ENCODE measurements at regions not wholly inside any gene's neighbourhood (a gene's known extent, or its start where the extent isn't known, plus 50 kb on each side); places are given as distances from the start of the nearest gene placed in this dataset.
"Not testable (repeated sequence)": the region's sequence is repeated elsewhere in the genome, so short reads cannot be mapped to it uniquely, and the experiment has no call there.

DNA sequence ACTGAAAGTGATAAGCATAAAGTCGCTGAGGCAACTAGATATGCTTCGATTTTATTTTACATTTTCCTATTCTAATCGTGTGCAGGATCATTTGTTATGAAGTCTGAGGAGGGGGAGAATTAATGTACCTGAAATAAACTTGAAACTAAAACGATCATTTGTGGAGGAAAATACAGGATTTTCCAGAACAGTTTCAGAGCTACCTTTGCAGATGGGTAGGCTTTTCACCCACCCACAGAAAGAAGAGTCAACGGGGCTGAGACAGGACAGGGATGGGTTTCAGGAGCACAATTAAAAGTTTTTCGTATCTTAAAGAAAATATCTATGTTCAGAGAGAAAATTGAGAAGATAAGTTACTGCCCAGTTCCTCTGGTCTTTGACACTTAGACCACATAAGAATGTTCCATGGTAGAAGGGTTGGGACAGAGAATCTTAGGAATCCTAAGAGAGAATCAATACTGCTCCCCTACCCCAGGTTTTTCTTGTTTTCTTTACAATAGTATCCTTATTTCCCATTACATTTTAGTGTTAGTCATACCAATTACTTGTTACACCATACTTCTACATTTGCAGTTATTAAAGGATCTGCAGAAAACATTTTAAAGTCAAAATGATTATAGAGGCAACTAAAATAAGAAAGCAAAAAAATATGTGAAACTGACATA is 211.4 kb downstream of the DEPDC1B start:
- no peak for DNase-seq (ENCODE audit: low read depth in 2 of 2)

GRCh38 chr5:60487885-60488442 is 212.0 kb downstream of the DEPDC1B start:
- DNase-seq (ENCODE audit: low read depth in 2 of 2), result no peak

- no peak for DNase-seq (ENCODE audit: low read depth in 2 of 2)
These were observed 212.5 kb downstream of the DEPDC1B start for GRCh38 chr5:60487476-60487875.

- DNase-seq (ENCODE audit: low read depth in 2 of 2), result no peak
These were observed 214.6 kb downstream of the DEPDC1B start for GRCh38 chr5:60485361-60485760.

- DNase-seq (ENCODE audit: low read depth in 2 of 2), result no peak
These were observed 216.9 kb downstream of the DEPDC1B start for GRCh38 chr5:60483050-60483449.

DNA sequence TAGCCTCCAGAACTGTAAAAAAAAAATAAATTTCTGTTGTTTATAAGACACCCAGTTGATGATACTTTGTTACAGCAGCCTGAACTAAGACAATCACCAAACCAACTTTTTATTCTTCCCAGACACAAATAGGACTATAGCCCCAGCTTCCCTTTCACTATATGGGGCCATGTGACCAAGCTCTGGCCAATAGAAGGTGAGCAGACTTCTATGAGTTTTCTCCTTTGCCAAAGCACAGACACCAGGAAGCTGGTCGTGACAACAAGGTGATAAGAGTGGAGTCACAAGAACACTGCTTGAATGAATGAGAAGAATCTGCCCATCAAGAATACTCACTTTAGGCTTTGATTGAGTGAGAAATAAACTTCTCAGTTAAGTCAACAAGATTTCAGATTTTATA is 217.7 kb downstream of the DEPDC1B start:
- DNase-seq (ENCODE audit: low read depth in 2 of 2), result no peak

- no peak for DNase-seq (ENCODE audit: low read depth in 2 of 2)
These were observed 220.4 kb downstream of the DEPDC1B start for GRCh38 chr5:60479542-60479941.

DNA sequence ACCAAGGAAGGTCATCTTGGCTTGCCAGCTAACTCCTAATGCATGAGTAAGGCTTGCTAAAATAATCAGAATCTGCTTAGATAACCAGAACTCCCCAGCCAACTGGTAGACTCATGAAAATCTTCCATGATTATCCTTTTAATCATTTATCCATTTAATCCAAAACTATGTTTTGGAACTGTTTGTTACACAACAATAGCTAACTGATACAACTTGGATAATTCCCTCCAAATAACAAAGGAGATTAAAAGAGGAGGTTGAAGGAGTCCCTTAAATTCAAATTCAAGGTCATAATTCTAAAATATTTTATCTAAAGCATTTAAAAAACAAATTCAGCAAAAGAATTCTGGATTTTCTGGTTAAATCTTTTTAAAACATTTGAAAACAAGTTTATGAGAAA is 222.1 kb downstream of the DEPDC1B start:
- no peak for DNase-seq (ENCODE audit: low read depth in 2 of 2)

GRCh38 chr5:60473654-60474053 is 226.3 kb downstream of the DEPDC1B start:
- DNase-seq (ENCODE audit: low read depth in 2 of 2), result no peak

GRCh38 chr5:60473027-60473426 is 226.9 kb downstream of the DEPDC1B start:
- not testable (repeated sequence) for DNase-seq (ENCODE audit: low read depth in 2 of 2)

GRCh38 chr5:60470881-60471280 is 229.1 kb downstream of the DEPDC1B start:
- no peak for DNase-seq (ENCODE audit: low read depth in 2 of 2)

DNA sequence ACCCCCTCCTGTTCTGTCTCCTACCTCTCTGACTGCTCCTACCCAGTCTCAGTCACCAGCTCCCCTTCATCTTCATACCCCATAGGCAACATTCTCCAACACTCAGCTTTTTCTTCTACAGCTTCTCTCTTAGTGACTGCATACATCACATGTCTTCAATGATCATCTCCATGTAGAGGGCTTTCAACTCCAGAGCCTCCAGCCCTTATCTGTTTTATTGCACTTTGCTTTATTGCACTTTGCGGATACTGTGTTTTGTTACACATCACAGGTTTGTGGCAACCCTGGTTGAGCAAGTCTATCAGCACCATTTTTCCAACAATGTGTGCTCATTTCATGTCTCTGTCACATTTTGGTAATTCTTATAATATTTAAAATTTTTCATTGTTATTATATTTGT is 230.7 kb downstream of the DEPDC1B start:
- DNase-seq (ENCODE audit: low read depth in 2 of 2), result no peak

DNA sequence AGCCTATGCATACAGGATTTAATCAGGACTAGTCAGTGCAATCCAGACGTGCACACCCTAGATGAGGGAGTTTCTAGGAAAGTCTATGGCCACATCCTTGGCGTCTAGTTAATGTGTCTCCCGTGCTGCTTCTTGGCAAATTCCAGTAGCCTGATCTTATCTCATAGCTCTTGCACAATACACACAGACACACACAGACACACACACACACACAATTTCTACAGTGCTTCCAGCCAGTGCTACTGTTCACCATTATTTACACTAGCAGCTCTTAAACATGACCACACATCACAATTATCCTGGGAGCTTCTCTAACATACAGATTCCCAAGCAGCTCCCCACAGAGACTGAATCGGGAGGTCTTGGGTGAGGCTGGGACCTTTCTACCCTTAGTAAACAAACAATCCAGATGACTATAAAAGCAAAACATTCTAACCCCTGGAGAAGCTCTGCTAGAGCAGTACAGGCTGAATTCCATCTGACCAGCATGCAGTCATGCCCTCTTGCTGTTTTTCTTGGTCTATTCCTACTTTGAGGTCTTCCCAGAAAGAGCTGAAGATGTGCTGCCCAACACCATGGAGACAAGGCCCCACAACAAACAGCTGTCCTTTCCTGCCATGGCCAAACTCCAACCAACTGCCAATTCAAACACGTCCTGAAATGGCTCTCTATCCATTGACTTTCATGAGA is 236.6 kb downstream of the DEPDC1B start:
- DNase-seq (ENCODE audit: low read depth in 2 of 2), result no peak

DNA sequence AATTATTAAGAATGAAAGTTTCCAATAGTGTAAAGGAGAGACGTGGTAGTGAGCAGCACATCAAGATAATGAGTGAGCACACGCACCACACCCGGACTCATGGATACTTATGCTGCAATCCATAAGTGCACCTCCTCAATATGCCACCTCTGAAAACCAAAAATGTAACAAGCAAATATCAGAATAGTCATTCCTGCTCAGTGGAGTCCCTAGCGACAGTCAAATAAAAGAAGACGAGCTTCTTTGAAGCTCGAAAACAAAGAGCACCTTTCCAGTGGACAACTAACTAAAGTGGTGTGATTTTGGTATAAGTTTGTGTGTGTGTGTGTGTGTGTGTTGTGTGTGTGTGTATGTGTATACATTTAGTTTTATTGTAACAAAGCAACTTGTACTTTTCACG is 241.3 kb downstream of the DEPDC1B start:
- no peak for DNase-seq (ENCODE audit: low read depth in 2 of 2)

- no peak for DNase-seq (ENCODE audit: low read depth in 2 of 2)
These were observed 242.7 kb downstream of the DEPDC1B start for GRCh38 chr5:60457233-60457632.

DNA sequence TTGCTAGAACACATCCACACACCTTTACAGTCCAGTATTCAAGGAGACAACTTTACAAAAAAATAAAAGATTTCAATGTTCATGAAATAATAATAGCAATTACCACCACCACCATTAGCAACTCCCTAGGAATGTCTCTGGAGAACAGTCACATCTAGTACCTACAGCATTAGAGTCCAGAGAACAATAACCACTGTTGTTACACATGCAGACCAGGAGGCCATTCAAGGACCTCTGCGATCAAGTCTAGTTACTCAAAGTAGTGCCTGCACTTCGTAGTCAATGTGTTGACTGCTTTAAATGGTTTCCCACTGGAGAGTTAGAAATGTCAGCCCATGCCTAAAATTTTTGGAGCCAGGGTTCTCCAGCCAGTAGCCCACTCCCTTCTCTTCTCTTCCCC is 244.4 kb downstream of the DEPDC1B start:
- no peak for DNase-seq (ENCODE audit: low read depth in 2 of 2)

DNA sequence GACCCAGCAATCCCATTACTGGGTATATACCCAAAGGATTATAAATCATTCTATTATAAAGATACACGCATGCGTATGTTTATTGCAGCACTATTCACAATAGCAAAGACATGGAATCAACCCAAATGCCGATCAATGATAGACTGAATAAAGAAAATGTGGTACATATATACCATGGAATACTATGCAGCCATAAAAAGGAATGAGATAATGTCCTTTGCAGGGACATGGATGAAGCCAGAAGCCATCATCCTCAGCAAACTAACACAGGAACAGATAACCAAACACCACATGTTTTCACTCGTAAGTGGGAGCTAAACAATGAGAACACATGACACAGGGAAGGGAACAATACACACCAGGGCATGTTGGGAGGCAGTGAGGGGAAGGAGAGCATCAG is 245.7 kb downstream of the DEPDC1B start:
- DNase-seq (ENCODE audit: low read depth in 2 of 2), result not testable (repeated sequence)

DNA sequence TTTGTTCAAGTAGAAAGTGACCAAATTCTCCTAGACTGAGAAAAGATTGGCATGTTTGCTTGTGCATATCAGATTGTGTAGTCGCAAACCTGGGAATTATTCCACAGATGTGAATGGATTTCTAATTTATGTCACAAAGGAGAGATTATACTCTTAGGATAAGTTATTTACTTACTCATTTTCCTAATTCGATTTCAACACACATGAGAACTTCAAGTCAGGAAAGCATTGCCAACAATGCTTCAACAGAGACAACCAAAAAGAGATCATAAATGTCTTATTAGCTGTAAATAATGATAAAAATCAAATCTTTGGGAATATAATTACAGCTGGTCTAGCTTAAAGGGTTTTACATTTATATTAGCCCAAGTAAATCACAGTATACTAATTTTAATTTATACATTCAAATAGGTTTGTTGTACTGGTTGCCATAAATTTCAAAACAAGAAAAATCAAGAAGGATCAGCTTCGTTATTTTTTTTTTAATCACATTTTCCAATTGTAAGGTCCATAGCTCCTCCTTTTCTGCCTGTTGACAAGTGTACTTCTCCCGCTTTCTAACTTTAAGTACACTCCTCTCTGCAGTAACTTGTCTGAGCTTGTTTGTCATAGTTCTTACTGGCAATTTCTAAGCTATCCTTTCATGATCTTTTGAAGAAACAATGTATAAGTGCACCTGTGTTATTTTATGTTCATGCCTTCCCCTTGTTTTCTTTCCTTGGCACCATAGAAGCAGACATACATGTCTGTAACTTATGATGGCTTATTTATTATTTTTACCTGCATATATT is 246.6 kb downstream of the DEPDC1B start:
- no peak for DNase-seq (ENCODE audit: low read depth in 2 of 2)

GRCh38 chr5:60448600-60448999 is 251.4 kb downstream of the DEPDC1B start:
- no peak for DNase-seq (ENCODE audit: low read depth in 2 of 2)

- no peak for DNase-seq (ENCODE audit: low read depth in 2 of 2)
These were observed 252.5 kb downstream of the DEPDC1B start for GRCh38 chr5:60447488-60447920.

- DNase-seq (ENCODE audit: low read depth in 2 of 2), result no peak
These were observed 253.0 kb downstream of the DEPDC1B start for GRCh38 chr5:60446917-60447316.

DNA sequence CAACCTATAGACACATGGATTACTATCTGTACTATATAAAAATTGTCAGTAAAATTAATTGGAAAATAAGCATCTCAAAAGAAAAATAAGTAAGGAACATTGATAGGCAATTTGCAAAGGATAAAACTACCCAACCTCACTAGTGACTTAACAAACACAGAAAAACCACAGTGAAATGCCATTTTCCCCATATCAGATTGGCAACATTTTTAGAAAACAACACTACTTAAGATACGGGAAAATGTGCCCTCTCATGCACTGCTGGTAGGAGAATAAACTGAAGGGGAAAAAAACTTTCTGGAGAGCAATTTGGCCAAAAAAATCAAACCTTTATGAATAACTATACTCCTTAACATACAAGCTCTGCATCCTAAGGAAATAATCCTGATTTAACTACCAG is 254.0 kb downstream of the DEPDC1B start:
- DNase-seq (ENCODE audit: low read depth in 2 of 2), result no peak

Data from stimulated activated CD8-positive, alpha-beta memory T cell treated with anti-CD3 and anti-CD28 coated beads, Interleukin-15, amount 100 ng/mL, for 48 hours (primary cell).